Hypothalamus (tissue), 51 donors: ENCODE measurements at regions not wholly inside any gene's neighbourhood (a gene's known extent, or its start where the extent isn't known, plus 50 kb on each side); places are given as distances from the start of the nearest gene placed in this dataset.
"Not testable (repeated sequence)": the region's sequence is repeated elsewhere in the genome, so short reads cannot be mapped to it uniquely, and the experiment has no call there.

ENCODE experiments used
- DNase-seq, 51 donors: peaks; one replicate each; lab custom pipeline; 2025; lab: John Stamatoyannopoulos, UW

- no peak for DNase-seq
Measured at GRCh38 chrY:14344648-14345333, 179.5 kb upstream of the NLGN4Y start.

GRCh38 chrY:14351590-14351989 is 172.7 kb upstream of the NLGN4Y start:
- DNase-seq, result no peak

GRCh38 chrY:14356154-14356553 is 168.2 kb upstream of the NLGN4Y start:
- no peak for DNase-seq

DNA sequence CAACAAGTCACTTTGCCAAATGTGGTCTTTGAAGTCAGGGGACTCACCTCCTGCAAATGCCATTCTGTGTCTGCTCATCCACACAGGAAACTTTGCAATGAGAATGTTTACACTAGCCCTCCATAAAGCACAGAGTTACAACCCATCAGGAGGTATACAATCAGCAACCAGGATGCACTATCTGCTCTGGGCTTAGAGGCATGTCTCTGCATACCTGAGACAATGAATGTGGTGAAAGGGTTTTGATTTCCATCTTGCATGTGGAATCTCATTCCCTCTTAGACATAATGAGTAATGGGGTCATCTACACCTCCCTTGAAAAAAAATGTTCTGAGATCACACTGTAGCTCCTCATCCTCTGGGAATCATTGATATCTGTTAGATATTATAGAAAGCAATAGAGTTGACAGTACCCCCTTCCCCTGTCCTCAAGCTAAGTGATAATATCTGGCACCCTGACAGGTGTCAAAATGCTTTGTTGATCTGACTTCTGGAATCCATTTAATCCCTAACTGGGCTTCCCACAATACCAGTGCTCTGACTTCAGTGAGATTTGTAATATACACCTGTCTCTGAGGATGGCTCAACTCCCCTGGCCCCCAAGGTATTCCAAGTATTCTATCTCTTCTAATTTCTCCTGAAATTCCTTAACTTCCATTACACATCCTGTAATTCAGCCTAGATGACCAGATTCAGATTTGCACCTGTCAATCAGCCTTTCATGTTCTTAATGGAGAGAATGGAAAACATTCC is 163.4 kb upstream of the NLGN4Y start:
- no peak for DNase-seq

- DNase-seq, result no peak
Measured at GRCh38 chrY:14373608-14374007, 150.7 kb upstream of the NLGN4Y start.

DNA sequence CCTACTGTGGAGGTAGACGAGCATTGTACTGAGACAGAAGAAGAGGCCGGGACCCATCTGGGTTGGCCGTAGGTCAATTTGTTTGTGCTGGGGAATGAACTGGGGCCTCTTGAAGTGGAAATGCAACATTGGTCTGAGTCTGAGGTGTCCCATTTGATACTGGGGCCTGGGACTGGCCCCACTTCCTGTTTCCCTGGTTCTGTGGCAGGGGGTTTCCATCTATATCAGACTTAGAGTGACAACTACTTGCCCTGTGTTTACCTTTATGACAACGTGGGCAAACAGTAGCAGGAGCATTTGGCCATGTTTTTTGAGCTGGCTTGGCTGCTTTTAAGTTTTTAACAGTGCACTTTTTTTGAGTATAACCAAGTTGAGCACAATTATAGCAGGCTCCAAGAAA is 146.1 kb upstream of the NLGN4Y start:
- DNase-seq, result no peak

GRCh38 chrY:14410549-14411030 is 113.7 kb upstream of the NLGN4Y start:
- not testable (repeated sequence) for DNase-seq

- DNase-seq, result no peak
Measured at GRCh38 chrY:14411334-14411733, 113.0 kb upstream of the NLGN4Y start.

GRCh38 chrY:14436546-14436945 is 87.8 kb upstream of the NLGN4Y start:
- no peak for DNase-seq

DNA sequence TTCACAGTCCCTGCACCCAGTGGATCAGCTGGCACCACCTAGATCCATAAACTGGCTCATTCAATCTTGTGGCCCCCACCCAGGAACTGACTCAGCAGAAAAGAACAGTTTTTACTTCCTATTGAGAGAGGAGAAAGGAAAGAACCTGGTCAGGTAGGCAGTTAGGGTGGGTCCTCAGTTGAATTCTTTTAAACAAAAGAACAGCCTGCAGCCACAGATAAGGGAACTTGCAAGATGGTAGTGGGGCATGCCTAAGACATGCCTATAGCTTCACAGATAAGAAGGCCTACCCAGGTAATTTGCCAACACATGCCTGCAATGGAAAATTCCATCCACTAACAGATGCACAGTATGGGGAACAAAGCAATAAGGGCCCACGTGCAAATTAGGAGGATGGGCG is 86.7 kb upstream of the NLGN4Y start:
- no peak for DNase-seq

GRCh38 chrY:14438395-14438794 is 85.9 kb upstream of the NLGN4Y start:
- no peak for DNase-seq

DNA sequence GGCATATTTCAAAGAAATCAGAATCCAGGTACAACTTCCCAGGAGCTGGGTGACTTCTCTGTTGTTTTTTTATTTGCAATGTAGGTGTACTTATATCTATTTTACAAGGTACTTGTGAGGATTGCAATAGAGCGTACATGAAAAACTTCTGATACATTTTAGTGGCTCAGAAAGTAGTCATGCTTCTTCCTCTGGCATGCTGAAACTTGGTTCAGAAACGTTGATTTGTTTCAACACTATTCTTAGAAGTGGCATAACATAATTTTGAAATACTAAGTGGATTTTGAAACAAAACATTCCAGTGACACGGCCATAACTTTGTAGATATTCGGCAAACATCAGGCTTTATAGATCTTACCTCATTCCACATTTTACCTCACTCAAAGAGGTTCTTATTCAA is 79.8 kb upstream of the NLGN4Y start:
- DNase-seq, result no peak

GRCh38 chrY:14468151-14468683 is 56.1 kb upstream of the NLGN4Y start:
- no peak for DNase-seq

- DNase-seq, result no peak
Measured at GRCh38 chrY:14472421-14472820, 51.9 kb upstream of the NLGN4Y start.

GRCh38 chrY:14473320-14473719 is 51.0 kb upstream of the NLGN4Y start:
- no peak for DNase-seq
